Osteocyte (in vitro differentiated cells): ENCODE measurements at regions not wholly inside any gene's neighbourhood (a gene's known extent, or its start where the extent isn't known, plus 50 kb on each side); places are given as distances from the start of the nearest gene placed in this dataset.

ENCODE experiments used
- DNase-seq: peaks from one replicate; pipeline ENCODE4 v3.0.0; 2021; ENCODE audit warnings: mixed read lengths; ENCODE audit not compliant: unreplicated experiment; ENCODE audit errors: extremely low spot score
- H3K27ac Mint-ChIP-seq: one replicate; pipeline ENCODE4 v1.8.0; 2021; ENCODE audit warnings: mild to moderate bottlenecking, mixed read lengths; ENCODE audit not compliant: unreplicated experiment
- H3K27me3 Mint-ChIP-seq: one replicate; pipeline ENCODE4 v1.8.0; 2021; ENCODE audit warnings: mixed read lengths; ENCODE audit not compliant: unreplicated experiment
- H3K36me3 Mint-ChIP-seq: one replicate; pipeline ENCODE4 v1.8.0; 2021; ENCODE audit warnings: mixed read lengths; ENCODE audit not compliant: unreplicated experiment
- H3K4me1 Mint-ChIP-seq: one replicate; pipeline ENCODE4 v1.8.0; 2021; ENCODE audit warnings: mixed read lengths; ENCODE audit not compliant: unreplicated experiment
- H3K4me3 Mint-ChIP-seq: one replicate; pipeline ENCODE4 v1.8.0; 2021; ENCODE audit warnings: mild to moderate bottlenecking, moderate library complexity, mixed read lengths; ENCODE audit not compliant: unreplicated experiment
- H3K9me3 Mint-ChIP-seq: one replicate; pipeline ENCODE4 v1.8.0; 2021; ENCODE audit warnings: mixed read lengths; ENCODE audit not compliant: unreplicated experiment
- CTCF ChIP-seq: fragments of 200-600 bp; sonication (generic); IDR thresholded peaks from 2 replicates; pipeline ENCODE4 v1.5.0; 2021; ENCODE audit warnings: antibody characterized with exemption, mild to moderate bottlenecking, moderate library complexity

DNA sequence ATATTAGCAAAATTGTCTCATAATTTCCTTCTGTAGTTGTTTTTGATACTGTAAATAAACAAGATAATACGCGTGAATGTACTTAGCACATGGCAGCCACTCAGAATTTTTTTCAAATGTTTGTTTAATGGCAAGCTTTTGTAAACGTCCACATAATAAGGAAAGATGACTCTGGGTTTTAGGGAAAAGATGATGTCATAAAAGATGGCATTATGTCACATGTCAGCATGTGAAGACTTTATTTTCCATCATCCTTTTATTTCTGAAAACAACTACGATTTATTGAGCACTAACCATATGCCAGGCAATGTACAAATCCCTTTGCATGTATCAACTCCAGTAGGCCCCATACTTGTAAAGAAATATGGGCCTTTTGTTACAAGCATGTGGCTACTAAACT, 139.9 kb downstream of the C11orf91 start:
- no peak overlapping the region for H3K27ac Mint-ChIP-seq
- H3K36me3 Mint-ChIP-seq: no peaks in the 10 kb centered on the region
- H3K4me1 Mint-ChIP-seq: peaks cover 15% of the 10 kb centered on the region
- no peaks in the 10 kb centered on the region for H3K9me3 Mint-ChIP-seq
- DNase-seq: no peak
- TF ChIP-seq CTCF: no peak
- no peaks in the 10 kb centered on the region for H3K27me3 Mint-ChIP-seq
- no peak overlapping the region for H3K4me3 Mint-ChIP-seq

GRCh38 chr11:33559567-33559966, 141.1 kb downstream of the C11orf91 start:
- no peaks in the 10 kb centered on the region for H3K36me3 Mint-ChIP-seq

GRCh38 chr11:33558097-33558496, 142.5 kb downstream of the C11orf91 start:
- peaks cover 12% of the 10 kb centered on the region for H3K4me1 Mint-ChIP-seq
- H3K27ac Mint-ChIP-seq: no peak overlapping the region
- no peaks in the 10 kb centered on the region for H3K36me3 Mint-ChIP-seq
- no peaks in the 10 kb centered on the region for H3K27me3 Mint-ChIP-seq
- TF ChIP-seq CTCF: no peak
- no peaks in the 10 kb centered on the region for H3K9me3 Mint-ChIP-seq
- DNase-seq: no peak
- H3K4me3 Mint-ChIP-seq: no peak overlapping the region

More at GRCh38 chr11:33559567-33559966, 141.1 kb downstream of the C11orf91 start:
- Mint-ChIP-seq H3K27me3 (no peaks in the 10 kb centered on the region), H3K9me3 (no peaks in the 10 kb centered on the region), H3K4me1 (peaks cover 15% of the 10 kb centered on the region), H3K27ac (no peak overlapping the region), H3K4me3 (no peak overlapping the region)
- DNase-seq: no peak
- no peak for TF ChIP-seq CTCF

- H3K27me3 Mint-ChIP-seq: no peaks in the 10 kb centered on the region
- no peak for TF ChIP-seq CTCF
- peaks cover 12% of the 10 kb centered on the region for H3K4me1 Mint-ChIP-seq
- H3K27ac Mint-ChIP-seq: peak overlapping the region; percentile 54
- H3K36me3 Mint-ChIP-seq: no peaks in the 10 kb centered on the region
- H3K9me3 Mint-ChIP-seq: no peaks in the 10 kb centered on the region
- DNase-seq: no peak
- no peak overlapping the region for H3K4me3 Mint-ChIP-seq
These were observed 143.4 kb downstream of the C11orf91 start for GRCh38 chr11:33557201-33557600.

DNA sequence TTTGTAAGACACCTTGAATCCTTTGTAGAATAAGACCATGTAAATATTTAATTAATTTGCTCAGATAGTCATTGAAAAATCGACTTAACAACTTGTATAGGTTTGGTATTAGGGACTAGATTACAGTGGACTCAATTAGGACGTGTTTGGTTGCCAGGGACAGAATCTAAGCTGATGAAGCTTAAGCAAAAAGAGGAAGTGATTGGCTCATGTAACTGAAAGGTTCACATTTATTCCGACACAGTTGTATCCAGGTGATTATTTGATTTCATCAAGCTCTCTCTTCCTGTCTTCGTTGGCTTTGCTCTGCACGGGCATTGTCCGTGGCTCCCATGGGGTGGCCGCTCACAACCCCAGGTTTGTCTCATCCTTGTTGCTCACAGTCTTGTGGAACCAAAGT, 146.4 kb downstream of the C11orf91 start:
- Mint-ChIP-seq H3K4me1 (peaks cover 12% of the 10 kb centered on the region), H3K36me3 (no peaks in the 10 kb centered on the region), H3K9me3 (no peaks in the 10 kb centered on the region), H3K4me3 (no peak overlapping the region), H3K27ac (no peak overlapping the region), H3K27me3 (no peaks in the 10 kb centered on the region)
- no peak for DNase-seq
- no peak for TF ChIP-seq CTCF
